G401.6 (cell line): ENCODE measurements at regions not wholly inside any gene's neighbourhood (a gene's known extent, or its start where the extent isn't known, plus 50 kb on each side); places are given as distances from the start of the nearest gene placed in this dataset.
"Not testable (repeated sequence)": the region's sequence is repeated elsewhere in the genome, so short reads cannot be mapped to it uniquely, and the experiment has no call there.

Experiments
- FAIRE-seq: peaks from 2 replicates; lab custom pipeline; 2012; peaks lifted over from hg19 to GRCh38; lab: Jason Lieb, UNC

DNA sequence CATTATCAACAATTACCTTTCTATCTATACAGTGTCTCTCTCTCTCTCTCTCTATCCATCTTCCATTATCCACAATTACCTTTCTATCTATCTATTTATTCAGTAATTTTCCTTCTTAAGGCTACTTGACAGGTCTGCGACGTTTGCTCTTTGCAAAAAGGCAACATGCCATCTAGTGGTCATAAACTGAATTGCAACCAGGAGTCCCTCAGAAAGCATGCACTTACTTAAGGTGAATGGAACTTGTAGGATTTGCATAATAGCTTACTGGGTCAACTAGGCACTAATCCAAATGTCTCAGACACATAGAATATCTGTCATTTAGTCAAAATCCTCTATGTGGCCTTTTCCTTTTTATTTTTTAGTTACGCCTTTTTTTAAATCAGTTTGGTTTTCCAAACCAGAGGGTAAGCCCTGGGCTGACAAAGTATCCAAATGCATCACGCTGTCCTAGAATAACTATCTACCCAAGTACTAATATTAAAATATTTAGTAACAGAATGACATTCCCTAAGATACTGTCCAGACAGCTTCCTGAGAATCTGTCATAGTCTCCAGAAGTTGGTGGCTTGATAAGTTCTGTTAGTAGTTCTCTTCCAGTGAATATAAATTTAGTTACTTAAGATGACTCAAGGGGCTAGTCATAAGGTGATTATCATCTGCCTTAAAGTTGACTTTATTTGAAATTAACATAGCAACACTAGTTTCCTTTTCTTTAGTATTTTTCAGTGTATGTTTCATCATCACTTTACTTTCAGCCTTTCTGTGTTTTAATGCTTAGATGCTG lies 208.3 kb downstream of the PPP1R3A start:
- peak; percentile 75 for FAIRE-seq

DNA sequence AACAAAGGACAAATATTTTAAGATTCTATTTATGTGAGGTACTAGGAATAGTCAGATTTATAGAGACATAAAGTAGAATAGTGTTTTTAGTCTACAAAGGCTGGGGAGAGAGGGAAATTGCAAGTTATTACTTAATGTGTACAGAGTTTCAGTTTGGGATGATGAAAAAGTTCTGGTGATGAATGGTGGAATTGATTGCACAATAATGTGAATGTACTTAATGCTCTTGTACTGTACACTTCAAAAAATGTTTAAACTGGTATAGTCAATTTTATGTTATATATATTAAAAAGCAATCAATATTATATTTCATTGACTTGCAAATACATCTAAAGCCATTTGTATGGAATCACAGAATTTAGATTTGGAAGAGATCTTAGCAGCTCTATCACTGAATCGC lies 213.4 kb downstream of the PPP1R3A start:
- FAIRE-seq = no peak

- peak; percentile 91 for FAIRE-seq
Observed at GRCh38 chr7:113698556-113699220, 220.1 kb downstream of the PPP1R3A start.

DNA sequence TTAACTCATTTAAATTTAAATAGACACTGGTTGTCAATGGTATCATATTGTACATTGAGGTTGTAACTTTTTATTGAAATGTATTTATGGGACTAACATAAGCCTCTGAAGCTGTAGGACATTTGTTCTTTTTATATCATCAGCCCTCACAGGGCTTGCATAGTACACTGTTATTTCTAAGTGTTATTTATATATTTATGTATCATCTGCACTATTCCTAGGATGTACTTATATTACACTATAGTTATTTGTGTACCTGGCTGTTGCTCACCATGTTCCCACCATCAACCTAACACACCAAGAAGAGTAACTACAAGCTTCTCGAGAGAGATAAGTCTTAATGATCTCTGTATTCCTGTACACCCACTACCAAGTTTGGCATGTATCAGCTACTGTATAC lies 224.7 kb downstream of the PPP1R3A start:
- FAIRE-seq = no peak

- FAIRE-seq = no peak
Observed at GRCh38 chr7:113684165-113684564, 234.6 kb downstream of the PPP1R3A start.

GRCh38 chr7:113677811-113678210 lies 241.0 kb downstream of the PPP1R3A start:
- no peak for FAIRE-seq

- FAIRE-seq = no peak
Observed at GRCh38 chr7:113664867-113665266, 253.9 kb downstream of the PPP1R3A start.

DNA sequence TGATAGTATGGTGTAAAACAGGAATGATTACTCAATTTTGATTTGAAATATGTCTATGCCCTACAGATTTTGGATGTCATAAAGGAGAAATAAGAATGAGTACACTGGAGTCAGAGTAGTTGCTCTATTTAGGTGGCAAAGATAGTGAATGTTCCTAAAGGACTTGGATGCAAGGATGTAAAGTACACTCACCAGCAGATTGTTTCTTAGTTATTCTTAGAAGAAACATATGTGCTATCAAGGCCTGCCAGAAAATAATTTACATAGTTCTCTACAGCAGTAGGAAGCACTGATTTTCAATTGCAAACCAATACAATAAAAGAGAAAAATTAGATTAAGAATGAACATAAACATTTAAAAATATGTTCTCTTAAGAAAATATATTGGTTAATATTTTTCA lies 259.4 kb downstream of the PPP1R3A start:
- FAIRE-seq = no peak

DNA sequence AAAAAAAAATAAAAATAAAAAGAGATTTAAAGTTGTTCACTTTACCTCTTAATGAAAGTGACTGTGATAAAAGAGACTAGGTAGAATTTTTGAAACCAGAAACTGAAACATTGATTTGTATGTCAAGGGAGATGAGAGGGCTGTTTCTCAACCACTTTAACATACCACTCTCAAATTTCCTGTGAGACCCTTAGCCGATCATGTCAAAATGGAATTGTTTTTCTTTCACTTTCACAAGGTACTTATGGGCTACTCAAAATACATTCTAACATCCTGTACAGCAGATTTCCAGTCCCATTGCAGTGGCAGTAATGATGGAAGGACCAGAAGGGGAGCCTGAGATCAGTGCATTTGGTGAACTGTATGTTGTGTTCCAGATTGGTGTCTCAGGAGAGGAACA lies 261.2 kb downstream of the PPP1R3A start:
- no peak for FAIRE-seq

GRCh38 chr7:113652501-113652900 lies 266.3 kb downstream of the PPP1R3A start:
- FAIRE-seq = no peak

GRCh38 chr7:113649556-113649955 lies 269.3 kb downstream of the PPP1R3A start:
- FAIRE-seq = no peak

DNA sequence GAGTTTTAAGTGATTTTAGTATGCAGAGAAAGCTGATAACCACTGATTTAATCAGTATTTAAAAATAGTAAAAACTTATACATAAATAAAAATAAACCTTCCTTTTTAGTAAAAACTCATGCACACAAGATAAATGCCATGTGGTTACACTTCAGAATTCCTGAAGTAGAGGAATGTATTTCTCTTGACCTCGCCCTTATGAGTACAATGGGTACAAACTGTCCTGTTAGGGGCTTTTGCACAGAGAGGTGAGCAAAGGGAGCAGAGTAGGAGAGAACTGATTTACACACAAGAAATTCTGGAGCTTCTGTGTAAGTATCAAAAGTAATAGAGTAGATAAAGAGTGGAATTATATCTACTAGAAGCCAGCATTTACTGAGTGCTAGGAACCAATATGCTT lies 279.6 kb downstream of the PPP1R3A start:
- FAIRE-seq = no peak

- no peak for FAIRE-seq
Observed at GRCh38 chr7:113636727-113637421, 281.9 kb downstream of the PPP1R3A start.

DNA sequence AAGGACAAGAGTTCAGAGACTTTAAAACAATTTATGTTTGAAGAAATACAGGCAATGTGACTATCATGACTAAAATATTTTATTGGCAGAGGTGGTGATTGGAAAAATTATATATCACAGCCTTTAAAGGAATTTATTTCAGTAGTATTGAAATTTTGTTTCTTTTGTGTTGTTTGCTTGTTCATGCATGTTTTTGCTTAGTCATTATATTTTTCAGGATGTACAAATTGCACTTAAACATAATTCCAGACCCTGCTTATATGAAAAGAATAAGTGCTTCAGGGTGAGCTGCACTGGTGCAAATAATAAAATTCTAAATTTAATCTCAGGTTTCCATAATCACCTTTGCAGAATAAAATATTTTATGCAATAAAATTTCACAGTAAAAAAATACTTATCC lies 283.3 kb downstream of the PPP1R3A start:
- no peak for FAIRE-seq

GRCh38 chr7:113633073-113633472 lies 285.7 kb downstream of the PPP1R3A start:
- no peak for FAIRE-seq

- no peak for FAIRE-seq
Observed at GRCh38 chr7:113628948-113629847, 289.6 kb downstream of the PPP1R3A start.

- no peak for FAIRE-seq
Observed at GRCh38 chr7:113625494-113626102, 293.2 kb downstream of the PPP1R3A start.

GRCh38 chr7:113622796-113623195 lies 296.0 kb downstream of the PPP1R3A start:
- FAIRE-seq = no peak

GRCh38 chr7:113610572-113610971 lies 308.2 kb downstream of the PPP1R3A start:
- no peak for FAIRE-seq

- no peak for FAIRE-seq
Observed at GRCh38 chr7:113608782-113609181, 310.0 kb downstream of the PPP1R3A start.

GRCh38 chr7:113606325-113606724 lies 312.5 kb downstream of the PPP1R3A start:
- FAIRE-seq = no peak

DNA sequence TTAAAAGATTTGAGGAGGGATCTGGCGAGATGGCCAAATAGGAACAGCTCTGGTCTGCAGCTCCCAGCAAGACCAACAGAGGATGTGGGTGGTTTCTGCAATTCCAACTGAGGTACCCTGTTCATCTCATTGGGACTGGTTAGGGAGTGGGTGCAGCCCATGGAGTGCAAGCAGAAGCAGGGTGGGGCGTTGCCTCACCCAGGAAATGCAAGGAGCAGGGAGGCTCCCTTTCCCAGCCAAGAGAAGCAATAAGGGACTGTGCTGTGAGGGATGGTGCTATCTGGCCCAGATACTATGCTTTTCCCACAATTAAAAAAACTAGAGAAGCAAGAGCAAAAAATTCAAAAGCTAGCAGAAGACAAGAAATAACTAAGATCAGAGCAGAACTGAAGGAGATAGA lies 318.4 kb downstream of the PPP1R3A start:
- FAIRE-seq = not testable (repeated sequence)
